Esophagus squamous epithelium (tissue), 5 donors: ENCODE measurements at regions not wholly inside any gene's neighbourhood (a gene's known extent, or its start where the extent isn't known, plus 50 kb on each side); places are given as distances from the start of the nearest gene placed in this dataset.

ENCODE experiments used
- DNase-seq: peaks from one replicate; lab custom pipeline; 2025; lab: John Stamatoyannopoulos, UW
- H3K27ac ChIP-seq, 4 donors: fragments of 200-600 bp; sonication (generic); one replicate each; pipeline ENCODE4 v1.5.1; 2016 to 2019; ENCODE audit warnings: mild to moderate bottlenecking in 1 of 4
- H3K27me3 ChIP-seq, 4 donors: fragments of 200-600 bp; sonication (generic); 1 replicate in 3 of 4; 2 replicates in 1 of 4; pipeline versions ENCODE4 v1.5.1 to v1.6.0; 2017 to 2021; ENCODE audit warnings: antibody characterized with exemption in 1 of 4
- H3K36me3 ChIP-seq, 3 donors: fragments of 200-600 bp; sonication (generic); one replicate each; pipeline ENCODE4 v1.5.1; 2016 to 2019
- H3K4me1 ChIP-seq, 3 donors: fragments of 200-600 bp; sonication (generic); one replicate each; pipeline ENCODE4 v1.5.1; 2017 to 2019
- H3K4me3 ChIP-seq, 4 donors: fragments of 200-600 bp; sonication (generic); 1 replicate in 3 of 4; 2 replicates in 1 of 4; pipeline ENCODE4 v1.5.1; 2016 to 2019; ENCODE audit warnings: mild to moderate bottlenecking in 2 of 4, moderate library complexity in 1 of 4
- H3K9me3 ChIP-seq, 3 donors: fragments of 200-600 bp; sonication (generic); one replicate each; pipeline ENCODE4 v1.5.1; 2016 to 2019
- POLR2A ChIP-seq, 4 donors: fragments of 450-650 bp; IDR thresholded peaks; one replicate each; pipeline ENCODE4 v1.6.1; 2017; ENCODE audit warnings: antibody characterized with exemption in 4 of 4, mild to moderate bottlenecking in 4 of 4, moderate library complexity in 3 of 4
- WGBS, 2 donors: methylation state at CpG; one replicate each; pipeline ENCODE4 v1.1.5; 2018; 5-methylcytosine and 5-hydroxymethylcytosine counted together
- intact Hi-C: fragments of 100-400 bp; cut with DNase I; formaldehyde crosslinking; loops from one replicate; pipeline ENCODE4 v1.15.0; 2022
- TF ChIP-seq, protein P1 (sequence below), 6 experiments: fragments of 450-650 bp in 4 of 6; fragments of 200-600 bp in 2 of 6; sonication (generic) in 2 of 6; IDR thresholded peaks; one replicate each; pipeline ENCODE4 v1.5.1; 2016 to 2019; ENCODE audit warnings: antibody characterized with exemption in 6 of 6, mild to moderate bottlenecking in 4 of 6, moderate library complexity in 4 of 6
- donor health status: DM: yes; HTN: yes; CAD: no.

DNA sequence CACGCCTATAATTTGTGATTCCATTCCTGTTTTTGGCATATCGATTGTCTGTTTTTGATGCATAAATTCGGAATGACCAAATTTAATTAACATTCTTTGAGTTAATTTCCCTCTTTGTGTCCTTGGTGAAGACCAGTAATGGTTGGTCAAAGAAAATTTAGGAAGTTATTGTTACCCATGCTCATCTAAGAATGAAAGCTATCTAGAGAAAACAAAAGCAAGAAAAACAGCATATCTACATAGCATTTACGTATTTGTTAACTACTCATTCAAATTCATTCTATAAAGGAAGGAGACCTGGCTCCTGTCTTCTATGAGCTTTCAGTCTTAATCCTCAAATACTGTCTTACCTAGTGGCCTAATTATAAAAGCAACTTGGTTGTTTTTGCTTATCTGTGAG is 59.2 kb upstream of the CHST9 start:
- WGBS, 2 donors = 76 to 83% methylated on average over 4 of the region's 4 CpGs
- DNase-seq = no peak
- intact Hi-C loops = no loop called here
- H3K9me3 ChIP-seq = no peaks in the 10 kb centered on the region
- no peak for TF ChIP-seq POLR2A (IDR thresholded peaks at IDR 0.05)
- TF ChIP-seq, protein P1, sequence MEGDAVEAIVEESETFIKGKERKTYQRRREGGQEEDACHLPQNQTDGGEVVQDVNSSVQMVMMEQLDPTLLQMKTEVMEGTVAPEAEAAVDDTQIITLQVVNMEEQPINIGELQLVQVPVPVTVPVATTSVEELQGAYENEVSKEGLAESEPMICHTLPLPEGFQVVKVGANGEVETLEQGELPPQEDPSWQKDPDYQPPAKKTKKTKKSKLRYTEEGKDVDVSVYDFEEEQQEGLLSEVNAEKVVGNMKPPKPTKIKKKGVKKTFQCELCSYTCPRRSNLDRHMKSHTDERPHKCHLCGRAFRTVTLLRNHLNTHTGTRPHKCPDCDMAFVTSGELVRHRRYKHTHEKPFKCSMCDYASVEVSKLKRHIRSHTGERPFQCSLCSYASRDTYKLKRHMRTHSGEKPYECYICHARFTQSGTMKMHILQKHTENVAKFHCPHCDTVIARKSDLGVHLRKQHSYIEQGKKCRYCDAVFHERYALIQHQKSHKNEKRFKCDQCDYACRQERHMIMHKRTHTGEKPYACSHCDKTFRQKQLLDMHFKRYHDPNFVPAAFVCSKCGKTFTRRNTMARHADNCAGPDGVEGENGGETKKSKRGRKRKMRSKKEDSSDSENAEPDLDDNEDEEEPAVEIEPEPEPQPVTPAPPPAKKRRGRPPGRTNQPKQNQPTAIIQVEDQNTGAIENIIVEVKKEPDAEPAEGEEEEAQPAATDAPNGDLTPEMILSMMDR (IDR thresholded peaks at IDR 0.05) = no peak
- no peaks in the 10 kb centered on the region for H3K36me3 ChIP-seq
- H3K4me3 ChIP-seq = no peak overlapping the region
- H3K27ac ChIP-seq = no peak overlapping the region
- H3K4me1 ChIP-seq = no peaks in the 10 kb centered on the region
- H3K27me3 ChIP-seq = no peaks in the 10 kb centered on the region

DNA sequence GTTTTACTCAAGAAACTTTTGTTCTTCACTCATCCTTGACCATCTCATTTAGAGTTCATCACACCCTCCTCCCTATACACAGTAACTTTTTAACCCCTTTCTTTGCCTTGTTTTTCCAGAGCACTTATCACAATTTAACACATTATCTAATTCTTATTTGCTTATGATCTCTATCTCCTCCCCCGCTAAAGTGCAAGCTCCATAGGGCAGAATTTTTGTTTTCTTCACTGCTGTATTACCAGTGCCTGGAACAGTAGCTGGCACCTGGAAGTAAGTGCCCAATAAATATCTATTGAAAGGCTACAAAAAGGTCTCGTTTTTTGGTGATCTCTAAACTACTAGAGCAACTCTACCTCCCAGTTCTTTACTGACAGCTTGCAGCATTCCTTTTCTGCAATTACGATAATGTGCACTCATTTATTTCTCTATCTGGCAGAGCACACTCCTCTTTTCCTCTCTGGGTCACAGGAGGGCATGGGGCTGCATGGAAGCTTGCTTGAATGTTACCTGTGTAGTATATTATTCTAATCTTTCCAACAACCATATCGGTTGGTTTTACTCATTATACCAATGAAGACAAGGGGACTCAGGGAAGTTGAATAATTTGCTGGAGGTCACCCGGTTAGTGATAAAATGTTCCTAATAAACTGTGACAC is 57.4 kb upstream of the CHST9 start:
- Histone ChIP-seq H3K9me3 (no peaks in the 10 kb centered on the region), H3K27ac (no peak overlapping the region), H3K4me1 (no peaks in the 10 kb centered on the region), H3K27me3 (no peaks in the 10 kb centered on the region), H3K4me3 (no peak overlapping the region), H3K36me3 (no peaks in the 10 kb centered on the region)
- no peak for DNase-seq
- TF ChIP-seq, protein P1 (IDR thresholded peaks at IDR 0.05) = no peak
- no peak for TF ChIP-seq POLR2A (IDR thresholded peaks at IDR 0.05)
- intact Hi-C loops = no loop called here
- WGBS, 2 donors = 71 to 75% methylated on average over 4 to 5 of the region's 5 CpGs

DNA sequence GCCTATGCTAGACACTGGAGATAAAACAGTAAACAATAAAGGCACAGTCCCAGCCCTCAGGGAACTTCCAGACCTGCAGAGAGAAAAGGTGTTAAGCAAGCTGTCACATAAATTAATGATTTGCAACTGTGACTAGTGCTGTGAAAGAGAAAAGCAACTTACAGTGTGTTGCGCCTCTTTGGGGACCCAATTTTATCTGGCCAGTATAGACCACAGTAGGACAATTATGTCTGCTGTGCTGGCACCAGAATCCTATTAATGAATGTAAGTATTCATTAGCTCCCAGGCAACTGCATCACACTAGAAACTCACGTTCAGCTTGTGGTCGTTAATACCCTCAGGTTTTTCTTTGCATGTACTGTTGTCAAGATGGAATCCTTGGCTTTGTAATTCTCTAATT is 55.3 kb upstream of the CHST9 start:
- Histone ChIP-seq H3K27ac (no peak overlapping the region), H3K4me3 (no peak overlapping the region), H3K36me3 (no peaks in the 10 kb centered on the region), H3K4me1 (no peaks in the 10 kb centered on the region), H3K27me3 (no peaks in the 10 kb centered on the region), H3K9me3 (no peaks in the 10 kb centered on the region)
- TF ChIP-seq, protein P1 (IDR thresholded peaks at IDR 0.05) = no peak
- TF ChIP-seq POLR2A (IDR thresholded peaks at IDR 0.05) = no peak
- DNase-seq = no peak
- intact Hi-C loops = no loop called here
- WGBS, 2 donors = 47 to 54% methylated on average over 3 of the region's 3 CpGs

DNA sequence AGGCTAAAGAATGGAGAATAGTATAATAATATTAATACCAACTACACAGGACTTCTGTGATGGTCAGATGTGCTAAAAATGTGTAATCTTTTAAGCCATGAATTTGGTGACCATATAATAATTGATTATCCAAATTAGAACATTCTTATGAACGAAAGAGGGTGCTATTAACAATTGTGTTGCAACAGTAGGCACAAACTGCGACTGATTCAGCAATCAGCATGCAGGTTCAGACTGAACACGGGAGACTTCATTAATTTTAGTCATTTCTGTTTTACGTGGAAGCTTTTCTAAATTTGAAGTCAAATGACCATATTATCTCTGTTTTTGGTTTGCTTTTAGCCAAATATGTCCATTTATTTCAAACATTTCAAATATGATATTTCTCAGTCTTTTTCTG is 54.6 kb upstream of the CHST9 start:
- DNase-seq = no peak
- H3K4me3 ChIP-seq = no peak overlapping the region
- TF ChIP-seq, protein P1 (IDR thresholded peaks at IDR 0.05) = no peak
- WGBS, 2 donors = 38 to 61% methylated on average over 4 of the region's 4 CpGs
- no peak overlapping the region for H3K27ac ChIP-seq
- H3K36me3 ChIP-seq = no peaks in the 10 kb centered on the region
- H3K9me3 ChIP-seq = no peaks in the 10 kb centered on the region
- intact Hi-C loops = no loop called here
- H3K4me1 ChIP-seq = no peaks in the 10 kb centered on the region
- H3K27me3 ChIP-seq = no peaks in the 10 kb centered on the region

DNA sequence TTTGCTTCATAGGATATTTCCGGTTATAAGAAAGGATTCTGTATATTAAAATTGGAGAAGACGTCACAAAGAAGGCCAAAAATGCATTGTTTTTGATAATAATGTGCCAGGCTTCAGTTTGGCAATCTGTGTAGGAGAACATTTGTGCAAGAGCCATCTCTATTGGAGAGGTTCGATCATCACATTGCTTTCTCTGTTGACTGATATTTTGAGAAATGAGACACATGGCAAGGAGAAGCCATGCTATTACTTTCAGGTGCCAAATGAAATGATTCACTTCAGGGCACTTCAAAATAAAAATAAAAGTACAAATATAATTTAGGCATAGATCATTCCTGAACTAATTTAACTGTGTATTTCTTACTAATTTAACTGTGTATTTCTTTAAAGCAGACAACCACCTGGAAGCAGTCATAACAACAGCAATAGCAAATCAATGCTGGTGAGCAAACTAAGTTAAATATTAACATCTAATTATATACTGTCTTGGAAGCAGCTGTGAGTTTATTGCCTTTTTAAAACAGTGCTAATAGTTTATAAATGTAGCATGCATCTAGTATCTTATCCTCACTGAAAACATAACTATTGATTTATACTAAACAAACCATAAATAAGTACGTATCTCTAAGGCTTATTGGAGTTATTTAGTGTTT is 50.2 kb upstream of the CHST9 start:
- no peaks in the 10 kb centered on the region for H3K36me3 ChIP-seq
- no peak overlapping the region for H3K4me3 ChIP-seq
- no peak for DNase-seq
- intact Hi-C loops = no loop called here
- H3K27ac ChIP-seq = no peak overlapping the region
- no peaks in the 10 kb centered on the region for H3K27me3 ChIP-seq
- WGBS, 2 donors = 41 to 72% methylated on average over 4 of the region's 4 CpGs
- TF ChIP-seq POLR2A (IDR thresholded peaks at IDR 0.05) = no peak
- TF ChIP-seq, protein P1 (IDR thresholded peaks at IDR 0.05) = no peak
- H3K9me3 ChIP-seq = no peaks in the 10 kb centered on the region
- peaks cover 0 to 13% (median 4%) of the 10 kb centered on the region in 3 donors for H3K4me1 ChIP-seq
